Stimulated activated CD4-positive, alpha-beta T cell treated with anti-CD3 and anti-CD28 coated beads, Interleukin-15, amount 100 ng/mL, for 48 hours (primary cell): ENCODE measurements at regions not wholly inside any gene's neighbourhood (a gene's known extent, or its start where the extent isn't known, plus 50 kb on each side); places are given as distances from the start of the nearest gene placed in this dataset.

ENCODE experiments used
- DNase-seq, 2 donors: peaks; one replicate each; pipeline ENCODE4 v3.0.0-alpha.2; 2020; ENCODE audit warnings: low read depth in 2 of 2

- DNase-seq, result no peak
Measured at GRCh38 chr11:127340438-127340837, 339.9 kb upstream of the KIRREL3 start.

GRCh38 chr11:127339376-127339775 lies 338.8 kb upstream of the KIRREL3 start:
- DNase-seq, result no peak

- DNase-seq, result no peak
Measured at GRCh38 chr11:127338380-127339259, 338.1 kb upstream of the KIRREL3 start.

DNA sequence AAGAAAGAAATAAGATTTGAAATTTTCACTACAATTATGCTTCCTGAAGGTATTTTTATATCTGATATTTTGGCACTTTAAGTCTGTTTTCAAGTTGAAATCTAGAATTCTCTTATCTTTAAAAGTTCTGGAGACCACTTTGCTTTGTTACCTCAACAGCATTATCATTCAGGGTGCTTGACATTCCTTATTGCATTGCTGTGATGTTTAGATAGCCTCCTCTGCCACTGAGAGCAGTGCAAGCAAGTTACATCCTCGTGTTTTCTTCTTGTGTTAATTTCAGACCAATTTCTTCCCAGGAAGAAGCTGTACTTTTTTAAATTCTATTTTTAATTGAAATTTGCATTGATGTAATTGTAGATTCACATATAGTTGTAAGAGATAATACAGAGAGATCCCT lies 333.9 kb upstream of the KIRREL3 start:
- no peak for DNase-seq

- DNase-seq, result no peak
Measured at GRCh38 chr11:127332896-127333295, 332.3 kb upstream of the KIRREL3 start.

- DNase-seq, result no peak
Measured at GRCh38 chr11:127330044-127330443, 329.5 kb upstream of the KIRREL3 start.

DNA sequence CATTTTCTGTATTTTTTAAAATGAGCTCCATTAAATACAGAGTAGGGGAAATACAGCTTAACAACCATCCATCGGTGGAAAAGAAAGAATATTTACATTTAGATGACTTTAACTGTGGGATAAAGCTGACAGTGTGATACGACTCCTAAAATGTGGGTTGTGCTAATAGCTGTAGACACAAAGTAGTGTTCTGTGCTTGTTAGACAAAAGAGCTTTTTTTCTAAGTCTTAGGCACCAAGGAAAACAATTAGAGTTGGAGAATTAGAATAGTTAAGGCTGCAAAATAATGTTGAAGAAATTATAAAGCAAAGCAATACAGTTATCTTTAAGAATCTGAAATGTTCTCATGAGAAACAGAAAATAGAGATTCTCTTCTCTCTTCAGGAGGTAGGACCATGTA lies 307.7 kb upstream of the KIRREL3 start:
- DNase-seq, result no peak

DNA sequence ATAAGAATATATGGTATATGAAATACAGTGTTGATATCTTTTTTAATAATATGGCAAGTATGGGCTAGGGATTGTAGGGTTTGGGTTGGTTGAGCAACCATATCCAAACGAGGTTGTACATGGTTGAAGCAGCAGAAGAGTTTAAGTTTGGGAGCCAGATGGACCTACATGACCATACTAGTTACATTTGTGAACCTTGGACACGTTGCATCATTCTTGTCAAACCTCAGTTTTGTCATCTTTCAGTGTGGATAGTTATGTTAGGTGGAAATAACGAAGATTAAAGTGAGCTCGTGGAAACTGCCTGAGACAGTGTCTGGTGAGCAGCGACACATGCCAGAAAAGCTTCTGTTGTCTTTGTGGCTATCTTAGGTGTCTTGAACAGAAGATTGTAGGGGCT lies 307.1 kb upstream of the KIRREL3 start:
- no peak for DNase-seq

DNA sequence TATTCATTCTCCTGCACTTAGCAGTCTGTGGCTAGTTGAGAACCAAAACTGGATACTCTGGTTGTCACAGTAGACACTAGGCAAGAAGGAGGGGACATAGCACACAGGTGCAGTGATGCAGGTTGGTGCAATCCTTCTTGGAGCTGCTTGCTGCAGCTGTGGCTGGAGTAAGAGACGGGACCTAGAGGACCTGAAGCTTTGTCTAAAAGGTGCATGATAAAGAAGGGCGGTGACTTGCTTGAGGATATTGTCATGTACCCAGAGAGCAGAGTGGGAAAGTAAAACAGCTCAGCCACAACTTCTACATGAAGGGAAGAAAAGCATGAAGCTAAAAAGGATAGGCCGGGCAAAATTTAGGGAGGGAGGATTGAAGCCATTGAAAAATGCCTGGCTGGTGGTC lies 304.1 kb upstream of the KIRREL3 start:
- DNase-seq, result no peak

DNA sequence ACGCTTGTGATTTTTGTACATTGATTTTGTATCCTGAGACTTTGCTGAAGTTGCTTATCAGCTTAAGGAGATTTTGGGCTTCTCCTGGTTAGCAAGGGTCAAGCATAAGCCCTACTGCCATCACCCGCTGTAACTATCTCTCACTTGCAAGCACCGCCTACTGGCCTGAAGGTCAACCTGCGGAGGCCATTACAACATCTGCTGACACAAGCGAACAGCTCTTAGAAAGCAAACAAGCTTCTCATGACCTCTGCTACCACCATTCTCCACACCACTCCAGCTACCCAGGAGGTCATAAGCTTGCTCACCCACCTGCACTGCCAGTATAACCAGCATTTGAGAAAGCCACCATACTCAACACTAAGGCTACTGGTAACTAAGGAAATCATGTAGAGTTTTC lies 288.4 kb upstream of the KIRREL3 start:
- DNase-seq, result no peak

DNA sequence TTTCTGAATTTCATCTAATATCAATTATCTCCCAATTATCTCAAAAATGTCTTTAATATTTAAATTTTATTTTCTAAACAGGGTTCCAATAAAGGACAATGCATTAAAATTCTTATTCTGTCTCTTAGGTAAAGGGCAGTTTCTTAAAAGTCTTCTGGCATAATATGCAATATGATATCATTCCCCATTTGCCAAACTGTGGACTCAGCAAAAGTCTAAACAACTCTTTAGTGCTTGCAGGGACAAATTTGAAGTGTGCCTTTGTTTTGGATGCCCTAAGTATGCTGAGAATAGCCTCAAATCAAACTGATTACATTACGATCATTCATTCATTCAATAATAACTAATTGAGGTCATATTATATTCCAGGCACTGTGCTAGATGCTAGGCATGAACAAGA lies 281.0 kb upstream of the KIRREL3 start:
- DNase-seq, result no peak

GRCh38 chr11:127275774-127276173 lies 275.2 kb upstream of the KIRREL3 start:
- DNase-seq, result no peak

DNA sequence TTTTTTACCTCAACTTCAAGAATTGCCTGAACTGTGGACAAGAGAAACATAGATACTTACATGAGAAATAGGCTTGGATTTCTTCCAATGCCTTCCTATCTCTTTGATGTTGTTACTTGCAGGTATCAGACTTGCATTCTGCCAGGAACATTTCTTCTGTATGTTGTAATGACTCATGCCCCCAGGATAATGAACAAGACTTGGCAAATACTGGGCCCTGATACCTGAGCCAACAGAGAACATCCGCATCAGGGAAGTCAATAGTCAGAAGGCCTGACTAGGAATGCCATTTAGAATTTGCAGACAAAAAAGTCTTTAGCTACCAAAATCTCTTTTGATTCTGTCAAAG lies 273.7 kb upstream of the KIRREL3 start:
- no peak for DNase-seq

DNA sequence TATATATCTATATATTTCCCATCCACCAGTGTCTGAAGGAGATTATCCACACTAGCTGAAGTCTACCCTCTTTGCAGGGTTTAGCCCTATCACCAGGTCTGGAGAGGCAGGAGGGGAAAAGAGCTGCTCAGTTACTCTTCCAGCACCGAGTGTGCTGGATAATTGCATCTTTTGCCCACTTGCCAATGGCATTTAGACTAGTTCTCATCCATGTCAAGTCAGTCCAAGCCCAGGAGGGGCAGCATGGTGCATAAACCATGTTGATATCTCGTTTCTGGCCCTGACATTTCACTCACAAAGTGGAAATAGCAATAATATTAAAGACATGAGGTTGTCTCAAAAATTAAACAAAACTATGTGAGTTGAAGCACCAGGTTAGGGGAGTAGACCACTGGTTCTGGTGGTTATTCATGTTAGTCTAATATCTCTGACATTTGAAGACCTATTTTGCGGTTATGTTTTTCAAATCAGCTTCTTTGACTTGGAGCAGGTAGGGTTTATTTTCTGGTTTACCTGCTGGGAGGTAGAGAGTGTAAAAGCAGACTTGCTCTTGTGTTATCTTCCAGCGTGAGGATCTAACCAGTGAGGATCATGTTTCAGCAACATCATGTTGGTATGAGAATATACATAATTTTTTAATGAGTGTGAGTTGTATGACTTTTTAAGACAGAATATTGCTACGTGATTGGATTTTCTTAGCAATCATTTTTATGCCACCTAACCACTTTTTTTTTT lies 273.2 kb upstream of the KIRREL3 start:
- no peak for DNase-seq

GRCh38 chr11:127270851-127271250 lies 270.3 kb upstream of the KIRREL3 start:
- no peak for DNase-seq

GRCh38 chr11:127269911-127270310 lies 269.3 kb upstream of the KIRREL3 start:
- DNase-seq, result no peak

- no peak for DNase-seq
Measured at GRCh38 chr11:127268932-127269331, 268.4 kb upstream of the KIRREL3 start.

- no peak for DNase-seq
Measured at GRCh38 chr11:127268521-127268920, 268.0 kb upstream of the KIRREL3 start.

- no peak for DNase-seq
Measured at GRCh38 chr11:127259102-127259501, 258.5 kb upstream of the KIRREL3 start.

GRCh38 chr11:127255209-127255608 lies 254.6 kb upstream of the KIRREL3 start:
- no peak for DNase-seq

GRCh38 chr11:127252321-127252720 lies 251.8 kb upstream of the KIRREL3 start:
- no peak for DNase-seq

GRCh38 chr11:127249576-127249975 lies 249.0 kb upstream of the KIRREL3 start:
- DNase-seq, result no peak

GRCh38 chr11:127248476-127248875 lies 247.9 kb upstream of the KIRREL3 start:
- no peak for DNase-seq
